GM18909 (cell line): ENCODE measurements at regions not wholly inside any gene's neighbourhood (a gene's known extent, or its start where the extent isn't known, plus 50 kb on each side); places are given as distances from the start of the nearest gene placed in this dataset.
"Not testable (repeated sequence)": the region's sequence is repeated elsewhere in the genome, so short reads cannot be mapped to it uniquely, and the experiment has no call there.

ENCODE experiments used
- ATAC-seq: cut with Tn5 transposase; IDR thresholded peaks from one replicate; pipeline ENCODE4 v1.9.1; 2021; ENCODE audit warnings: mild to moderate bottlenecking; ENCODE audit not compliant: unreplicated experiment, poor library complexity

- ATAC-seq, result not testable (repeated sequence)
These were observed 104.3 kb downstream of the MTPN start for GRCh38 chr7:135872861-135873260.

- no peak for ATAC-seq
These were observed 114.2 kb upstream of the FAM180A start for GRCh38 chr7:135862586-135863340.

- no peak for ATAC-seq
These were observed 110.9 kb upstream of the FAM180A start for GRCh38 chr7:135859538-135859937.

- ATAC-seq, result no peak
These were observed 110.2 kb upstream of the FAM180A start for GRCh38 chr7:135858851-135859250.

GRCh38 chr7:135858379-135858778, 109.8 kb upstream of the FAM180A start:
- ATAC-seq, result no peak

- no peak for ATAC-seq
These were observed 109.1 kb upstream of the FAM180A start for GRCh38 chr7:135857519-135858274.

- ATAC-seq, result no peak
These were observed 107.9 kb upstream of the FAM180A start for GRCh38 chr7:135856356-135857144.

DNA sequence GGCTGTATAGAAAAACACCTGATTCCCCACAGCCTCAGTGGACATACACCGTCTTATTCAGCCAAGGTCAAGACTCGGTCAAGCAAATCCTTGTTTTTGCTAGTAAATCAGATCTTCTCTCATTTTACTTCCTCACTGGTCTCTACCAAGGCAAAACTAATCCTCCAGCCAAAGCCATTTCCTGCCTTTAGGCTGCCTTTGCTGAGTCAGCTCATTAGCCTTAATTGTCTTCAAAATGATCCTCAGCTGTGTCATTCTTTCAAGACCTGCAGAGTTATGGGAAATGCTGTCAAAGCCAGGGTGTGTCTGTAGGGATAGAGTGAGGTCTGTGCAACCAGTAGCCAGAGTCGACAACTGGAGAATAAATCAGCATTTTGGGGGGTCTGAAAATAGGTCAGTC, 107.2 kb upstream of the FAM180A start:
- no peak for ATAC-seq

GRCh38 chr7:135853499-135853898, 104.9 kb upstream of the FAM180A start:
- no peak for ATAC-seq

- ATAC-seq, result no peak
These were observed 104.4 kb upstream of the FAM180A start for GRCh38 chr7:135853008-135853407.

GRCh38 chr7:135847242-135847641, 98.6 kb upstream of the FAM180A start:
- no peak for ATAC-seq

DNA sequence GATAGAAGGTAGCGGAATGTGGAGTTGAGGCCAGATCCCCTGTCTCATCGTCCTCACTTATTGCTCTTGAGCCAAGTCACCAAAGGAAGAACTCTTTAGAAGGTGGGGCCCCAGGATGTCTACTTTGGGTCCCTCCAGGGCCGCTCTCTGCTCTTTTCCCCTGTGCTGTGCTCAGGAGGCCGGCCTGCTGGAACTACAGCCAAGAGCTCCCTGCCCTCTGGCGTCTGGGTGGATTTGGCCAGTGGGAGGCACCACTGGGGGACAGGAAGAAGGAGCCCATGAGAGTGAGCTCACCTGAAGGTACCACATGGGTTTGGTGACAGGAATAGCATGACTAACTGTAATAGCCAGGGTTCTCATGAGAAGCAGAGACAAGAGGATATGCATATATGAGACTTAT, 97.7 kb upstream of the FAM180A start:
- no peak for ATAC-seq

GRCh38 chr7:135845415-135846075, 96.9 kb upstream of the FAM180A start:
- ATAC-seq, result no peak

- ATAC-seq, result no peak
These were observed 96.3 kb upstream of the FAM180A start for GRCh38 chr7:135844903-135845302.

DNA sequence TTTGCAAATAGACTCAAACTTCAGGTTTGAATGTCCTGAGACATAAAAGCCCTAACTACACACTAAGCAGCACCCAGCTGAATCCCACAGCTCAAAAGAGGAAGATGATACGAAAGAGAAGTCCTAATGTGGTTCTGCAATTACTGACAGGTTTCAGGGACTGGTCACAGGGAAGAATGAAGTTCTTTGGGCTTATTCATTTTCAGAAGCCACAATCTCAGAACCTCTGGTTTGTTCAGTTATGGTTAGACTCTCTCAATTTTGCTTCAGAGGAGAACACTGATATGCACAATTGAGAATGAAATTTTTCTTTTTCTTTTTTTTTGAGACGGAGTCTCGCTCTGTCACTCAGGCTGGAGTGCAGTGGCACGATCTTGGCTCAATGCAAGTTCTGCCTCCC, 94.6 kb upstream of the FAM180A start:
- ATAC-seq, result peak; percentile 94

DNA sequence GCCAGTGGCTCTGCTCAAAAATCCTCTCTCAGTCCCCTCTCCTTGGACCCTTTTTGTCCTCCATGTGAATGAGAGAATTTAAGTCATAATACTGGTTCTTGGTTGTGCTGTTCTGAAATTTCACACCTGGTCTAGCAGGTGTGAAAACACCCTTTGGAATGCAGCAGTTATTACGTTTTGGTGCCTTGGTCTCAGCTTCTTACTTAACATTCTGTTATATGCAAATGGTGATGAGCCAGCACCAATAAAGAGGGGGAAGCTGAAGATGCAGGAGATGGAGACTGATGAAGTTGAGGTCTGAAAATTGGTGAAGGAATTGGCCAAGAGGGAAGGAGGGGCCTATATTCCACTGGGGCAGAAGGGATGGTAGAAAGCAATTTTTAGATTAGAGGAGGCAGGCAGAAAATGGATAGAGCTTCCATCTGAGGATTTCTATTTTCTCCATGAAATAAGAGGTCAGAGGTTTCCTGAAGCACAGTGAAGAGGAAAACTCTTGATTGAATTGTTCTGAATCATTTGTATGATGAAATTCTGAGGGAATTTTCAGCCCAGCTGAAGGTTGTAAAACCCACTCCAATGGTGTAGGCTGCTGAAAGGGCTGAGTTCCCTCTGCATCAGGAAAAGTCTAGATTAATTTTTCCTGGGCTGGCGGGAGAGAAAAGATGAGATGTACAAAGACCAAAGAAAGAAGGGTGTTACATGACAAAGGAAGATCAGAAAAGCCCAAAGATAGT, 94.0 kb upstream of the FAM180A start:
- no peak for ATAC-seq

DNA sequence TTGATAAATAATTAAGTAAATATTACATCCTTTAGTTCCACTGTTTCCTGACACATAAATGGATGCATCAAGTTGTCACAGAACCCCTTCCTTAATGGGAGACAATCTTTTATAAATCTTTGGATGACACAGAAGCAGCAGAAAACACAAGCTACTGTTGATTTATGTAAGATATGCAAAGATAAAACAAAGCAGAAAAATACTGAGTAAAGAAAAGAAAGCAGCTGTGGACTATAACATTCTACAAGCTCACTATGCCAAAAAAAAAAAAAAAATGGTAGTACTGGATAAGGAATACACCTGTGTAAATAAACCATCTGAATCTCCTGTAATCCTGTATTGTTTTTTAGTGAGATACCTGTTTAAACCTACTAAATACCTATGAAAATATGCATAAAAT, 92.0 kb upstream of the FAM180A start:
- no peak for ATAC-seq

DNA sequence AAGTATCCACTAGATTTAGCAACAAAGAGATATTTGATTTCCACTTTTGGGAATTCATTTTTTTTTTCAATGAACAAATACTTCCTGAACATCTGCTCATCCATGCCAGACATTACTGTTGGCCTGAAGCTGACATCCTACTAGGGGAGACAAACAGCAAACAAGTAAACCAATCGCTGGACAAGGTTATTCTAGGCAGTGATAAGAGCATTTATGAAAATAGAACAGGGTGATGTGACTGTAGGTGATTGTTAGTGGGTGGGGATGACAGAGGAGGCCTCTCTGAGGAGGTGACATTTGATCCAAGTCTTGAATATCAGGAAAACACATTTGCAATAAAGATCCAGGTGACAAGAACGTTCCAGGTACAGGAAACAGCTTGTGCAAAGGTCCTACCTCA, 89.1 kb upstream of the FAM180A start:
- ATAC-seq, result no peak

GRCh38 chr7:135834266-135834665, 85.7 kb upstream of the FAM180A start:
- ATAC-seq, result no peak

- ATAC-seq, result no peak
These were observed 85.0 kb upstream of the FAM180A start for GRCh38 chr7:135833642-135834041.
